ENCODE measurements at regions not wholly inside any gene's neighbourhood (a gene's known extent, or its start where the extent isn't known, plus 50 kb on each side); places are given as distances from the start of the nearest gene placed in this dataset.
A peak's percentile ranks its signal among the peaks of the same experiment; 100 is the strongest.
"Not testable (repeated sequence)": the region's sequence is repeated elsewhere in the genome, so short reads cannot be mapped to it uniquely, and the experiment has no call there.

- DNase-seq, result no peak
These were observed 51.1 kb upstream of the MIER3 start for GRCh38 chr5:57002959-57003485.

GRCh38 chr5:57003566-57003965 lies 51.6 kb upstream of the MIER3 start:
- not testable (repeated sequence) for DNase-seq

DNA sequence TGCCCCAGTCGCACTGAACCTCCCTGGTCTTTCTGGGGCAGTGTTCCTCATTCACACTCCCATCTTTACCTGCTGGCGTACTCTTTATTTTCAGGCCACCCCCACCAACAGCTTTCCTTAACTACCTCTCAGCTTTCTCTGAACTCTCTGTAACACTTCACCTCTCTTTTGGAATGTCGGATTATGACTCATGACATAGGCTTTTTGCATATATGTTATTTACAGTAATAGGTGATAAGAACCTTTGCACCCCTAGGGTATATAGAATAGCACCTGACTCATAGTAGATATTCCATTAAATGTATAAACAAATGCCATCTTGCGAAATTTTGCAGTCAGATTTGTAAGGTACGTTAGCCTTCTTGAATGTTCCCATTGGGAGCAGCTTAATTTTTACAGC lies 52.9 kb upstream of the MIER3 start:
- DNase-seq, result no peak

GRCh38 chr5:57007344-57007743 lies 55.4 kb upstream of the MIER3 start:
- peak in 1 of 5 donors; percentile 29 for DNase-seq

GRCh38 chr5:57009811-57010210 lies 57.9 kb upstream of the MIER3 start:
- no peak for DNase-seq

- no peak for DNase-seq
These were observed 58.9 kb upstream of the MIER3 start for GRCh38 chr5:57010786-57011185.

GRCh38 chr5:57012511-57012910 lies 60.6 kb upstream of the MIER3 start:
- DNase-seq, result no peak

DNA sequence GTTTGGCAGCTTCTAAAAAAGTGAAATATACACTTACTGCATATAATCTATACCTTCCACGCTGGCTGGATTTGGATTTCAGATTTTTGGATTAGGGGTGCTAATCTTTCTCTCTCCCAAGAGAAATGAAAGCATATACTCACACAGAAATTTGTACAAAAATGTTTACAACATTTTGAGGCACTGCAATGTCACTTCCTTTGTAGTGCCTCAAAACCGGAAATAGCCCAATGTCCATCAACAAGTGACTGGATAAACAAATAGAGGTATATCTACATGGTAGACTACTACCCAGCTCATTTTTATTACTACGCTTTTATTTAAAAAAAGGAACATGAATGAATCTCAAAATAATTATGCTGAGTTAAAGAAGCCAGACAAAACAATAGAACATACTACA lies 74.0 kb upstream of the MIER3 start:
- no peak for DNase-seq

- DNase-seq, result no peak
These were observed 76.2 kb upstream of the MIER3 start for GRCh38 chr5:57028161-57028560.

DNA sequence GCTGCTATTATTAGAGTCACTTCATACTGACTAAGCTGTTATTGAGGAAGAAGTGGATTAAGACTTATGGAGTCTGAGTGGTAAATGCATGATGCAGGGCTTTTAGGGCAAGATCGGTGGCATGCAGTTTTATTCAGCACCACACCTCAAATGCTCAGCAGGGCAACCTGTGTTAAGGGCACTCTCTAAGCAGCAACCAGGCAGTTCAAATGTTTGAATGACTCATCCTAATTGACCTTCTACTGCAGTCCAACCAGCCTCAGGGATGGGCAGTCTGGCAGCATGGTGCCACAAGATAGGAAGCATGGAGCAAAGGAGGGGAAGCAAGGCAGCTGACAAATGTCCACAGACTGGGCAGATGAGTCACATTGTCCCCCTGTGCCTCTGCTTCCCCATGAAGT lies 80.2 kb upstream of the MIER3 start:
- no peak for DNase-seq

DNA sequence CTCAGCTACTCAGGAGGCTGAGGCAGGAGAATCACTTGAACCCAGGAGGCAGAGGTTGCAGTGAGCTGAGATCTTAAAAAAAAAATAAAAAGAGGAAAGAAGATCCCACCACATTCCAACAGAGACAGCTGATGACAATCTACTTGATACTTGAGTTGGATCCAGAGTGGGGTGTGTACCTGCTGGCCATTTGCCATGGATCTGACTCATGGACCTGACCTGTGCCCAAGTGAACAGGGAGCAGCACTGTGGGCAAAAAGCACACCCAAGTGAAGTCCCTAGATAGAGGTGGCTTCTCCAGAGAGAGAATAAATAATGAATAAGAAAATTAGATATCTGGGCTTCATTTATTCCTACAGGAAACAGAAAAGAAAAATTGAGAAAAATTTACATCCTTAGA lies 81.2 kb upstream of the MIER3 start:
- no peak for DNase-seq

DNA sequence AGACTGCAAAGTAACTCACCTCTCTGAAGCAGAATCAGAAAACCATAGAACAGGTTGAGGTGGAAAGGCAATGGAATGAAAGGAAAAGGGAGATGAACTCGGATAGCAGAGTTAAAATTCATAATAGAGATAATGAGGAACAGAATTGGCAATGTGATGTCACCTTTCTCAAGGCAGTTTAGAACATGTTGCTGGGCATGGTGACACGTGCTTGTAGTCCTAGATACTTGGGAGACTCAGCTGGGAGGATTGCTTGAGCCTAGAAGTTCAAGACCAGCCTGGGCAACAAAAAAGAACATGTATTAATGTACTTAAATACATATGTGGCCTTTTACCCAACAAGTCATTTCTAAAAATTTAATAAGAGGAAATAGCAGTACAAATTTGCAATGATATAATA lies 81.6 kb upstream of the MIER3 start:
- DNase-seq, result no peak

DNA sequence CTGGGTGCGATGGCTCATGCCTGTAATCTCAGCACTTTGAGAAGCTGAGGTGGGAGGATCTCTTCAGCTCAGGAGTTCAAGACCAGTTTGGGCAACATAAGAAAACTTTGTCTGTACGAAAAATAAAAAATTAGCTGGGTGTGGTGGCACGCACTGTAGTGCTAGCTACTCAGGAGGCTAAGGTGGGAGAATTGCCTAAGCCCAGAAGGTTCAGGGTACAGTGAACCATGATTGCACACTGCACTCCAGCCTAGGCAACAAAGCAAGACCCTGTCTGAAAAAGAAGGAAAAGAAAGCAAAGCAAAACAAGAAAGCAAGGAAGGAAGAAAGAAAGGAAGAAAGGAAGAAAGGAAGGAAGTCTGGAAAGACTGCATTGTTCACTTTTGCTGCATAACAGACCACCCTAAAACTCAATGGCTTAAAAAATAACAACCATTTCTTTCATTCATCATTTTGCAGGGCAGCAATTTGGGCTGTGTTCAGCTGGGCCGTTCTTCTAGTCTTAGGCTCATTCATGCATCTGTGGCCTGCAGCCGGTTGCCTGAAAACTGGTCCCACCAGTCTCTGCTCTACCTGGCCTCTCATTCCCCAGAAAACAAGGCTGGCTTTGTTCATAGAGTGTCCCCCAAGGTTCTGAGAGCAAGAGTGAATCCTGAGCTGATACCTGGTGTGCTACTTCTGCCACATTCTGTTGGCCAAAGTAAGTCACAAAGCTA lies 82.4 kb upstream of the MIER3 start:
- DNase-seq, result no peak

- no peak for DNase-seq
These were observed 84.0 kb upstream of the MIER3 start for GRCh38 chr5:57035955-57036354.

DNA sequence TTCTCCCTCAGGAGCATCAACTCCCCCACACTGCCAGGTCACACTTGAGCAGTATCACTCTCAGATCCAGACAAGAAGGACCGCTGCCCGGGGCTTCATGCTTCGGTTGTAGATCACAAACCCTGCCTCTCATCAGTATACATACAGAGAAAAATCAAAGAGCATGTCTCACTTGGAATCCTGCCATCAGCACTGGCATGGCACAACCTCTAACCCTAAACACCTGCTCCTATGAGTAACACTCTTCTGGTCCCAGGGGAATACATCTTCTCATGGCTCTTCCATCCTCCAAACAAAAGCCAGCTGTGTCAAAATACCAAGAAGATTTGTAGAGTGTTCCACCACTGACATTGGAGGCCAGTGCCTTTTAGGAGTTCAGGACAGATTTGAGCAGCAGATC lies 84.8 kb upstream of the MIER3 start:
- no peak for DNase-seq

GRCh38 chr5:57037355-57037754 lies 85.4 kb upstream of the MIER3 start:
- no peak for DNase-seq

DNA sequence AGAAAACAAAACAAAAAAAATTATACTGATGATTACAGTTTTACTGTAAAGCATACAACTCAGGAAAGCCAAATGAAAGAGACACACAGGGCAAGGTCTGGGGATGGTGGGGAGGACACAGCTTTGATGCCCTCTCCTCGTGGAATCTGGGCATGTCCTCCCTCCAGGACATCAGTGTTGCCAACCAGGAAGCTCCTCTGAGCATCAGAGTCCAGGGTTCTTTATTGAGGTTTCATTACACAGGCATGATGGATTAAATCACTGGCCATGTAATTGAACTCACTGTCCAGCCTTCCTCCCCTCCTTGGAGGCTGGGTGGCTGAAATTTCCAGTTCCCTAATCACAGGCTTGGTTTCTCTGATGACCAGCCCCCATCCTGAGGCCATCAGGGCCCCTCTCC lies 89.6 kb upstream of the MIER3 start:
- no peak for DNase-seq

DNA sequence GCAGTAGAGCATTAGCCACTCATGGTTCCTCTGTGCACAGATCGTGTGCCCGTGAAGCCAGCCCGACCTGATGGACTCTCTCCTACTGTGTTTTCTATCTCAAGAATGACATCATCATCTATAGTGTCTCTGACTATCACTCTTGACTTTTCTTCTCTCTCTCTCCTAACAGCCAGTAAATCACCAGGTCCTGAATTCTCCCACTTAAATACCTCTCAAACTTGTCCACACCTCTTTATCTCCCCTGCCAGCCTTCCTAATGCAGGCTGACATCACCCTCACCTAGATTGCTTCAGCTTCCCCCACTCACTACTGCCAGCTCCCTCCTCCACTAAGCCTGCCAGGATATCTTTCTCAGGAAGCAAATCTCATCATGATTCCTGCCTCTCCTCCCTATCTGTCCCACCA lies 90.6 kb upstream of the MIER3 start:
- DNase-seq, result no peak

DNA sequence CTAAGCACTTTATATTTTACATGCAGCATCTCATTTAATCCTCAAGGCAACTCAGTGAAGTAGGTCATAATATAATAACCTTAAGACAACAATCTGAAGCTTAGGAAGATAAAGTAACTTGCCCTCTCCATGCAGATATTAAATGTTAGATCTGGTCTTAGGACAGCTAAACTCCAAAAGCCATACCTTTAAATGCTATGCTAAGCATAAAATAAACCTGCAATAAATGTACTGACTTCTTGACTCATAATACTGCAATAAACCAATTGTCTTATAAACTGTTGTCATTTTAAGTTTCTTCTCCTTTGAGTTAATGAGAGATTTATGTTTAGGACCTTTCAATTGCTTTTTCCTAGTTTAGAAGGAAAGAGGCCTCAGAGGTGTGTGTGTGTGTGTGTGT lies 102.2 kb upstream of the MIER3 start:
- no peak for DNase-seq

- no peak for DNase-seq
These were observed 102.7 kb upstream of the MIER3 start for GRCh38 chr5:57054671-57055070.

- DNase-seq, result no peak
These were observed 103.8 kb upstream of the MIER3 start for GRCh38 chr5:57055731-57056130.

GRCh38 chr5:57063773-57064172 lies 110.1 kb upstream of the GPBP1 start:
- DNase-seq, result no peak

DNA sequence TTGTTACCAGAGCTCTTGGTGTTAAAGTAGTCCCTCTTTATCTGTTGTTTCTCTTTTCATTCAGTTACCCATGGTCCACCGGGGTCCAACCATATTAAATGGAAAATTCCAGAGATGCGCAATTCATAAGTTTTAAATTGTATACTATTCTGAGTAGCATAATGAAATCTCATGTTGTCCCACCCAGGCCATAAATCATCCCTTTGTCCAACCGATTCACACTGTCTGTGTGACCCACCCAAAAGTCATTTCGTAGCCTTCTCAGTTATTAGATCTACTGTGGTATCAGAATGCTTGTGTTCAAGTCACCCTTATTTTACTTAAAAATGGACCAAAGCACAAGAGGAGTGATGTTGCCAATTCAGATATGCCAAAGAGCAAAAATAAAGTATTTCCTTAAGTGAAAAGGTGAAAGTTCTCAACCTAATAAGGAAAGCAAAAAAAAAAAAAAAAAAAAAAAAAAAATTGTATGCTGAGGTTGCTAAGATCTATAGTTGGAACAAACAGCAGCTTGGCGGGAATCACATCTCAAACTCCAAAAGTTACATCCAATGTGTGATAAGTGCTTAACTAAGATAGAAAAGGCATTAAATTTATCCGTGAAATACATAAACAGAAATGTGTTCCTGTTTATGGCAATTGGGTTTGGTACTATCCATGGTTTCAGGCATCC lies 106.8 kb upstream of the GPBP1 start:
- no peak for DNase-seq

DNA sequence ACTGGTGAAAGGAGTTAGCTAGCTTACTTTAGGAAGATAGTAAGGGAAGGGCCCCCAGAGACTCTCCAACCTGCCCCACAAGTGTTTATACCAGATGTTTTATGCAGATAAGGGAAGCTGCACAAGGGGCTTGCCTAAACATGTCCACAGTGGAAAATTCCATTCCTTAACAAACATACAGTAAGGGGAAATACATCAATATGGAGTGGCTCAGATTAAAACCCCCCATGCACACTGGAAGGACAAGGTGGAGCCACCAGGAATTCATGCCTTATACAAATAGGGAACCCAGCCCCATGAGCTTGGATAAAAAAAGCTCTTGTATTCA lies 106.3 kb upstream of the GPBP1 start:
- no peak for DNase-seq

All from T-helper 1 cell (primary cell).